ENCODE measurements at regions not wholly inside any gene's neighbourhood (a gene's known extent, or its start where the extent isn't known, plus 50 kb on each side); places are given as distances from the start of the nearest gene placed in this dataset.

DNA sequence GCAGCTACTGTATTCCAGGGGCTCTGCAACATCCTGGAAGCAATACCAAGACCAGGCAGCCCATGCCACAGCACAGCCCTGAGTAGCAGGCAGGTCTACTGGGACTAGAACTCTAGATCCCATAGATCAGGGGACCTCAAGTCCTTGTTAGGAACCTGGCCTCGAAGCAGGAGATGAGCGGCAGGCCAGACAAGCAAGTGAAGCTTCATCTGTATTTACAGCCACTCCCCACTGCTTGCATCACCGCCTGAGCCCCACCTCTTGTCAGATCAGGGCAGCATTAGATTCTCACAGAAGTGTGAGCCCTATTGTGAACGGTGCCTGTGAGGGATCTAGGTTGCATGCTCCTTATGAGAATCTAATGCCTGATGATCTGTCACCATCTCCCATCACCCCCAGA, 295.7 kb upstream of the TNRC6C start:
- Mint-ChIP-seq H3K36me3 (ENCODE audit: low read depth) (peaks cover 16% of the 10 kb centered on the region), H3K27ac (peak overlapping the region; percentile 11), H3K27me3 (ENCODE audit: low read depth) (peaks cover 13% of the 10 kb centered on the region), H3K9me3 (ENCODE audit: insufficient read depth) (peaks cover 7% of the 10 kb centered on the region), H3K4me1 (ENCODE audit: low read depth) (peaks cover 37% of the 10 kb centered on the region), H3K4me3 (no peak overlapping the region)
- ChIA-PET CTCF (interaction anchor here (1.2 to 1.4 kb wide), 2 partner anchors 13 to 23 kb away, joined by 3 to 4 read pairs; no protein-coding TSS in a partner anchor), POLR2A (no interaction called here)
- ATAC-seq (no peak), DNase-seq (no peak)

DNA sequence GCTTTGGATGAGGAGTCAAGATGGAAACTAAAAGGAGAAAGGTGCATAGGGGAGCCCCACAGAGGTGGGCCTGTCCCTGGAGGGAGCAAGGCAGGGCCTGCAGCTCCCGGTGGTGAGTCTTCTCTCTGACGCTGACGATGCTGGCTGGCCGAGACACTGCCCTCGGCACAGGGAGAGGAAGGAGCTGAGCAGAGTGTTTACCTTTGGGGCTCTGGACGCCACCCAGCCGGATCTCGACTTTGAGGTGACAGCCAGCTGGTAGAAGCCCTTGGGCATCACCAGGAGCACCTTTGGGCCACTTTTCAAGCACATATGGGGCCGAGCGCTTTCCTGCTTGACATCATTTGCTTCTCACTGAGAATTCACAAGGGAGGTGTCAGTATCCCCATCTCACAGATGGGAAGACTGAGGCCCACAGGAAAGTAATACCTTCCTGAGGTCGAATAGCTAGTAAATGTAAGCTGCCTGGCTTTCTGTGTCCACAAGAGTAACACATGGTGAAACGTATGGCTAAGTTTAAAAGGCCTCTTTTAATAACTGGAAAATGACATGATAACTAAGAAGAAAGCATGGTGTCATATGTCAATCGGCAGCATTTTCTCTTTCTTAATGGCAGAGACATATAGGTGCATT, 294.3 kb upstream of the TNRC6C start:
- no peak overlapping the region for H3K4me3 Mint-ChIP-seq
- peak overlapping the region; percentile 14 for H3K27ac Mint-ChIP-seq
- H3K27me3 Mint-ChIP-seq (ENCODE audit: low read depth) = peaks cover 7% of the 10 kb centered on the region
- H3K4me1 Mint-ChIP-seq (ENCODE audit: low read depth) = peaks cover 44% of the 10 kb centered on the region
- ATAC-seq (no peak), DNase-seq (no peak)
- ChIA-PET CTCF (interaction anchor here (0.8 to 3.7 kb wide), 3 partner anchors 18 to 65 kb away, joined by 3 to 37 read pairs (median 3); no protein-coding TSS in a partner anchor), POLR2A (interaction anchor here (0.6 to 1.0 kb wide), 2 partner anchors 294 to 932 kb away, joined by 3 read pairs; partner anchors contain the start of gene TNRC6C)
- peaks cover 13% of the 10 kb centered on the region for H3K9me3 Mint-ChIP-seq (ENCODE audit: insufficient read depth)
- peaks cover 23% of the 10 kb centered on the region for H3K36me3 Mint-ChIP-seq (ENCODE audit: low read depth)

GRCh38 chr17:77665833-77666232, 292.7 kb upstream of the TNRC6C start:
- Mint-ChIP-seq H3K9me3 (ENCODE audit: insufficient read depth) (peaks cover 15% of the 10 kb centered on the region), H3K4me3 (peak overlapping the region; percentile 82), H3K27me3 (ENCODE audit: low read depth) (peaks cover 4% of the 10 kb centered on the region), H3K4me1 (ENCODE audit: low read depth) (peaks cover 50% of the 10 kb centered on the region), H3K27ac (peak overlapping the region; percentile 97), H3K36me3 (ENCODE audit: low read depth) (peaks cover 33% of the 10 kb centered on the region)
- DNase-seq = no peak
- ATAC-seq = no peak
- ChIA-PET CTCF (interaction anchor here (0.7 to 3.7 kb wide), 4 partner anchors 13 to 67 kb away, joined by 3 to 37 read pairs (median 3); no protein-coding TSS in a partner anchor), POLR2A (interaction anchor here (1.0 kb wide), 1 partner anchor 20 kb away, joined by 4 read pairs; no protein-coding TSS in a partner anchor)

DNA sequence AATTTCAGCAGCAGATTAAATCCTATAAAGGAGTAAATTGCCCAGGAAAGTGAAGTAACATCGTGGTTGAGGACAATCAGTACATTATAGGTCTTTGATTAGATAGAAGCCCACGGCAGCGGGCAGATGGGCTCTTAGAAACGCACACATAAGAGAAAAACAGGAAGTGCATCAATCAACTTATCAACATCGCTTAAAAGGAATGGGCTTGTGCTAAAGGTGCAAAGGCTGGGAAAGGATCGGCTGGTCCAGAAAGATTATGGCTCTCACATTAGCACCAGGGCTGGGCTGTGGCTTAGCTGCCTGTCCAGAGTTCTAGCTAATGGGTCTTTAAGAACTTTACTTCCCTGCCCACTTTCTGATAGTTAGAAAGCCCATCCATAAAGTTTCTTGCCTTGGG, 292.0 kb upstream of the TNRC6C start:
- DNase-seq = peak; percentile 41
- Mint-ChIP-seq H3K36me3 (ENCODE audit: low read depth) (peaks cover 35% of the 10 kb centered on the region), H3K27ac (peak overlapping the region; percentile 97), H3K9me3 (ENCODE audit: insufficient read depth) (peaks cover 15% of the 10 kb centered on the region), H3K4me1 (ENCODE audit: low read depth) (peaks cover 51% of the 10 kb centered on the region), H3K4me3 (peak overlapping the region; percentile 82), H3K27me3 (ENCODE audit: low read depth) (peaks cover 4% of the 10 kb centered on the region)
- CTCF ChIA-PET = interaction anchor here (0.7 to 3.7 kb wide), 10 partner anchors 9 to 348 kb away, joined by 3 to 37 read pairs (median 4); no protein-coding TSS in a partner anchor
- peak; percentile 45 for ATAC-seq
- POLR2A ChIA-PET = interaction anchor here (1.0 to 1.8 kb wide), 7 partner anchors 16 to 307 kb away, joined by 3 to 40 read pairs (median 5); partner anchors contain the start of gene TNRC6C

- H3K9me3 Mint-ChIP-seq (ENCODE audit: insufficient read depth) = peaks cover 15% of the 10 kb centered on the region
- peaks cover 4% of the 10 kb centered on the region for H3K27me3 Mint-ChIP-seq (ENCODE audit: low read depth)
- peak; percentile 94 for ATAC-seq
- H3K36me3 Mint-ChIP-seq (ENCODE audit: low read depth) = peaks cover 39% of the 10 kb centered on the region
- H3K4me1 Mint-ChIP-seq (ENCODE audit: low read depth) = peaks cover 51% of the 10 kb centered on the region
- ChIA-PET POLR2A (interaction anchor here (0.7 to 1.8 kb wide), 9 partner anchors 10 to 463 kb away, joined by 3 to 40 read pairs (median 4); partner anchors contain the start of genes TMC8 and TNRC6C), CTCF (interaction anchor here (0.7 to 3.7 kb wide), 10 partner anchors 10 to 347 kb away, joined by 3 to 37 read pairs (median 4); no protein-coding TSS in a partner anchor)
- peak overlapping the region; percentile 82 for H3K4me3 Mint-ChIP-seq
- H3K27ac Mint-ChIP-seq = peak overlapping the region; percentile 97
- DNase-seq = peak; percentile 93
Observed at GRCh38 chr17:77666881-77667395, 291.6 kb upstream of the TNRC6C start.

DNA sequence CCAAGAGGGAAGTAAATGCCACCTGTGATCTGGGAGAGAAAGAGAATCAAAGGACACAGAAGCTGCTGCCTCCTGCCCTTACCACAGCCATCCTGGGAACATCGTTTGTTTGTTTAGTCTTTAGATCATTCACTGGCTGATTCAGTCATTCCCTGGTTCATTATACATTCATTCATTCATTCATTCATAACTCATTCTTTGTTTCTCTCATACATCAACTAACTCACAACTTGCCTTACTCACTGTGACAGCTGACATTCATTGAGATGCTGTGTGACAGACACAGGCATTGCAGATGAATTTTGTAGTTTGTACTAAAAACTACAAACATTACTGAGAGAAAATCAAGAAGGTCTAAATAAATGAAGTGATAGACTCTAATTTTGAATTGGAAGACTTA, 291.0 kb upstream of the TNRC6C start:
- H3K36me3 Mint-ChIP-seq (ENCODE audit: low read depth) = peaks cover 44% of the 10 kb centered on the region
- H3K4me3 Mint-ChIP-seq = peak overlapping the region; percentile 82
- H3K4me1 Mint-ChIP-seq (ENCODE audit: low read depth) = peaks cover 51% of the 10 kb centered on the region
- no peak for DNase-seq
- CTCF ChIA-PET = interaction anchor here (0.8 to 3.7 kb wide), 5 partner anchors 18 to 125 kb away, joined by 3 to 37 read pairs (median 4); no protein-coding TSS in a partner anchor
- peaks cover 15% of the 10 kb centered on the region for H3K9me3 Mint-ChIP-seq (ENCODE audit: insufficient read depth)
- H3K27me3 Mint-ChIP-seq (ENCODE audit: low read depth) = no peaks in the 10 kb centered on the region
- H3K27ac Mint-ChIP-seq = peak overlapping the region; percentile 97
- peak; percentile 1 for ATAC-seq
- POLR2A ChIA-PET = interaction anchor here (0.6 to 1.8 kb wide), 9 partner anchors 10 to 463 kb away, joined by 3 to 40 read pairs (median 4); partner anchors contain the start of genes TMC8 and TNRC6C

DNA sequence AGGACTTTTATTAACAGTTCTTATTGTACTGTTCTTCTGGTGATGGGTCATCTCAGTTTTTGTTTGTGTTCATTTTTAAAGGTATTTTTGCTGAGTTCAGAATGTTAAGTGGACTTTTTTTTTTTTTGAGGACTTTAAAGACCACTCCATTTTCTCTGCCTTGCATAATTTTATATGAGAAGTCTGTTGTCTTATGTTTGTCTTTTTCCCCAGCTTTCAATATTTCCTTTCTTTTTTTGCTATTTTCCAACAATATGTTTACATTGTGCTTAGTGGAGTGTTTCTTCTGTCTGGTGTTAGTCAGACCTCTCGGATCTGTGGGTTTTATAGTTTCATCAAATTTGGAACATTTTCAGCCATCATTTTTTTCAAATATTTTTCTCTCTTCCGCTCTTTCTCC, 290.0 kb upstream of the TNRC6C start:
- no peaks in the 10 kb centered on the region for H3K27me3 Mint-ChIP-seq (ENCODE audit: low read depth)
- DNase-seq (no peak), ATAC-seq (no peak)
- peaks cover 48% of the 10 kb centered on the region for H3K4me1 Mint-ChIP-seq (ENCODE audit: low read depth)
- POLR2A ChIA-PET = no interaction called here
- H3K36me3 Mint-ChIP-seq (ENCODE audit: low read depth) = peaks cover 49% of the 10 kb centered on the region
- peak overlapping the region; percentile 40 for H3K27ac Mint-ChIP-seq
- peaks cover 15% of the 10 kb centered on the region for H3K9me3 Mint-ChIP-seq (ENCODE audit: insufficient read depth)
- CTCF ChIA-PET = interaction anchor here (1.1 kb wide), 1 partner anchor 126 kb away, joined by 3 read pairs; no protein-coding TSS in a partner anchor
- H3K4me3 Mint-ChIP-seq = peak overlapping the region; percentile 41

DNA sequence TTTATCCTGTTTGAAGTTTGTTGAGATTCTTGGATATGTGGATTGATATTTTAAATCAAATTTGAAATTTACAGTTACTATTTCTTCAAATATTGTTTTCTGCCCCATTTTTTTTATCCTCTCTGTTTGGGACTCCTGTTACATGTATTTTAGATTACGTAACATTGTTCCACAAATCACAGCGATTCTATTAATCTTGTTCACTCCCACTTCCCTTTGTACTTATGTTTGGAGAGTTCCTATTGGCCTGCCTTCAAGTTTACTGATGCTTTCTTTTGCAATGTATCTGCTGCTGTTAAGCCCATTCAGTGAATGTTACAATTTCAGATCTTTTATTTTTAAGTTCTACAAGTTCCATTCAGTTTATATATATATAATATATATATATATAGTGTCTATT, 288.3 kb upstream of the TNRC6C start:
- Mint-ChIP-seq H3K9me3 (ENCODE audit: insufficient read depth) (peaks cover 15% of the 10 kb centered on the region), H3K27me3 (ENCODE audit: low read depth) (no peaks in the 10 kb centered on the region), H3K36me3 (ENCODE audit: low read depth) (peaks cover 49% of the 10 kb centered on the region), H3K27ac (no peak overlapping the region), H3K4me1 (ENCODE audit: low read depth) (peaks cover 39% of the 10 kb centered on the region), H3K4me3 (no peak overlapping the region)
- ATAC-seq = no peak
- DNase-seq = no peak
- POLR2A ChIA-PET = no interaction called here
- CTCF ChIA-PET = no interaction called here

GRCh38 chr17:77674358-77674757, 284.1 kb upstream of the TNRC6C start:
- H3K9me3 Mint-ChIP-seq (ENCODE audit: insufficient read depth) = no peaks in the 10 kb centered on the region

DNA sequence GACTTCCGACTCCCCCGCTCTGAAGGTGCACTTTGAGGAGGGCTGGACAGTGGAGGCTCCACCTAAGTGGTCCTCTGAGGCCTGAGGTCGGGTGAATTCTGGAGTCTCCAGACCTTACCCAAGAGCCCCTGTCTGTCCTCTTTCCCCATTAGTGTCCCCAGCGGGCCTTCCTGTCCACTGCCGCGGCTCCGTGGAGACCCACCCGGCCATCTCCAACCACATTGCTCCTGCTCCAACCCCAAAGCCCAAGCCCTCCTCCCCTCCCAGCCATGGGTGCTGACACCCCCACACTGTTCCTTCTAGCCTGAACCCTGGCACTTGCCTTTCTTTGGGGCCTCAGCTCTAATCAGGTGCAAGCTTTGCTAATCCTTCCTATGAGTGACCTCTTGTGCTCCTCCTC, 283.1 kb upstream of the TNRC6C start:
- Mint-ChIP-seq H3K4me1 (ENCODE audit: low read depth) (peaks cover 3% of the 10 kb centered on the region), H3K9me3 (ENCODE audit: insufficient read depth) (no peaks in the 10 kb centered on the region), H3K36me3 (ENCODE audit: low read depth) (peaks cover 19% of the 10 kb centered on the region), H3K4me3 (no peak overlapping the region), H3K27ac (no peak overlapping the region), H3K27me3 (ENCODE audit: low read depth) (no peaks in the 10 kb centered on the region)
- ChIA-PET CTCF (interaction anchor here (1.0 kb wide), 1 partner anchor 283 kb away, joined by 3 read pairs; the partner anchor contains the start of gene TNRC6C), POLR2A (no interaction called here)
- ATAC-seq = no peak
- no peak for DNase-seq

More at GRCh38 chr17:77674358-77674757, 284.1 kb upstream of the TNRC6C start:
- no peak overlapping the region for H3K4me3 Mint-ChIP-seq
- peaks cover 7% of the 10 kb centered on the region for H3K4me1 Mint-ChIP-seq (ENCODE audit: low read depth)
- ATAC-seq (no peak), DNase-seq (no peak)
- ChIA-PET CTCF (interaction anchor here (1.0 kb wide), 2 partner anchors 132 to 284 kb away, joined by 3 read pairs; partner anchors contain the start of gene TNRC6C), POLR2A (no interaction called here)
- no peaks in the 10 kb centered on the region for H3K27me3 Mint-ChIP-seq (ENCODE audit: low read depth)
- H3K27ac Mint-ChIP-seq = no peak overlapping the region
- H3K36me3 Mint-ChIP-seq (ENCODE audit: low read depth) = peaks cover 25% of the 10 kb centered on the region

GRCh38 chr17:77675816-77676215, 282.7 kb upstream of the TNRC6C start:
- Mint-ChIP-seq H3K27ac (no peak overlapping the region), H3K36me3 (ENCODE audit: low read depth) (peaks cover 17% of the 10 kb centered on the region), H3K9me3 (ENCODE audit: insufficient read depth) (no peaks in the 10 kb centered on the region), H3K27me3 (ENCODE audit: low read depth) (no peaks in the 10 kb centered on the region), H3K4me3 (no peak overlapping the region), H3K4me1 (ENCODE audit: low read depth) (peaks cover 1% of the 10 kb centered on the region)
- DNase-seq = no peak
- ATAC-seq = no peak
- ChIA-PET POLR2A (no interaction called here), CTCF (no interaction called here)

- ChIA-PET CTCF (no interaction called here), POLR2A (no interaction called here)
- no peak for DNase-seq
- Mint-ChIP-seq H3K27ac (no peak overlapping the region), H3K9me3 (ENCODE audit: insufficient read depth) (no peaks in the 10 kb centered on the region), H3K4me1 (ENCODE audit: low read depth) (no peaks in the 10 kb centered on the region), H3K36me3 (ENCODE audit: low read depth) (peaks cover 14% of the 10 kb centered on the region), H3K4me3 (no peak overlapping the region), H3K27me3 (ENCODE audit: low read depth) (no peaks in the 10 kb centered on the region)
- ATAC-seq = no peak
Observed at GRCh38 chr17:77676237-77676661, 282.3 kb upstream of the TNRC6C start.

All from activated CD8-positive, alpha-beta T cell treated with anti-CD3 and anti-CD28 coated beads, Interleukin-2, amount 10 ng/mL, durations not matched to agents 7 days and 5 days (primary cell).